GM21360 (cell line): ENCODE measurements at regions not wholly inside any gene's neighbourhood (a gene's known extent, or its start where the extent isn't known, plus 50 kb on each side); places are given as distances from the start of the nearest gene placed in this dataset.
"Not testable (repeated sequence)": the region's sequence is repeated elsewhere in the genome, so short reads cannot be mapped to it uniquely, and the experiment has no call there.

ENCODE experiments used
- ATAC-seq: cut with Tn5 transposase; IDR thresholded peaks from one replicate; pipeline ENCODE4 v1.9.1; 2021; ENCODE audit warnings: mild to moderate bottlenecking, moderate library complexity; ENCODE audit not compliant: unreplicated experiment

GRCh38 chr1:232180779-232181136 is 449.2 kb downstream of the SIPA1L2 start:
- no peak for ATAC-seq

GRCh38 chr1:232179896-232180778 is 449.8 kb downstream of the SIPA1L2 start:
- no peak for ATAC-seq

DNA sequence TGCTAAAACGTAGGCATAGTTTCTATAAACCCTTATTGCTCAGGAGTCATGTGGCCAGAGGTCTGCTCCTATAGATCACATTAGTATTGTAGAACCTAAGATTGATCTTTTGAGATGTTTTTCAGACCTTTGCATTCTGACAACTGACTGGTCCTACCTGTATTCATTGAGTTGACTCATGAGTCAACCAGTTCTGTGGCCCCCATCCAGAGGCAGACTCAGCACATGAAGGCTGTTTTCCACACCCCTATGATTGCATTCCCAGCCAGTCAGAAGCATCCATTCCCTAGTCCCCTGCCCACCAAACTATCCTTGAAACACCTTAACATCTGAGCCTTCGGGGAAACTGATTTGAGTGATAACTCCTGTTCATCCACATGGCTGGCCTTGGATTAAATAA is 451.7 kb downstream of the SIPA1L2 start:
- ATAC-seq: no peak

GRCh38 chr1:232177438-232177837 is 452.5 kb downstream of the SIPA1L2 start:
- no peak for ATAC-seq

DNA sequence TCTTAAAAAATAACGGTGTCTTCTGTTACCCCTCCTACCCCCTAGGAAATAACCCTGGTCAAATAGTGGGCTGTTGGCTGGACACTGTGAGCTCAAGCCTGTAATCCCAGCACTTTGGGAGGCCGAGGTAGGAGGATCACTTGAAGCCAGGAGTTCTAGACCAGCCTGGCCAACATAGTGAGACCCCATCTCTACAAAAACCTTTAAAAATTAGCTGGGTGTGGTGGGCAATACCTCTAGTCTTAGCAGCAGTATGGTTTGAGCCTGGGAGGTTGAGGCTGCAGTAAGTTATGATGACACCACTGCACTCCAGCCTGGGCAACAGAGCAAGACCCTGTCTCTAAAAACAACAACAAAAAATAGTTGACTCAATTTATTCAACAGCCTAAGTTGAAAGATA is 453.7 kb downstream of the SIPA1L2 start:
- ATAC-seq: no peak

- ATAC-seq: no peak
Measured at GRCh38 chr1:232174306-232174705, 455.6 kb downstream of the SIPA1L2 start.

- no peak for ATAC-seq
Measured at GRCh38 chr1:232172563-232172962, 457.4 kb downstream of the SIPA1L2 start.

DNA sequence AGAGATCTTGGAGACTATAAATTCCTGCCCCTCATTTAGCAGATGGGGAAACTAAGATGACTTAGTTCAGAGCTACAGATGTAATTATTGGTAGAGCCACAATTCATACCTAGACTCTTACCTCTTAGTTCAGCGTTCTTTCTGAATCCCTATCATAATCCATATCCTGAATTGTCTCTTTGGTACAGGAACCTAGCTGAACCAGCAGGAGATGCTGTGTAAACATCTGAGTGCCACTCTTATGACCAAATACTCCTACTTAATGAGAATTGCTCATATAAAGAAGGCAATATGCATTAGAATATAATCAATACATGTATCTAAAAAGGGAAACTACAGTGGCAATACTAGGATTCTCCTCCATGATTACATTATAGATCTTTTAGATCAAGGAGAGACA is 459.0 kb downstream of the SIPA1L2 start:
- ATAC-seq: no peak

- ATAC-seq: no peak
Measured at GRCh38 chr1:232169436-232169835, 460.5 kb downstream of the SIPA1L2 start.

GRCh38 chr1:232168508-232168907 is 461.4 kb downstream of the SIPA1L2 start:
- ATAC-seq: no peak

- ATAC-seq: no peak
Measured at GRCh38 chr1:232166942-232167341, 463.0 kb downstream of the SIPA1L2 start.

DNA sequence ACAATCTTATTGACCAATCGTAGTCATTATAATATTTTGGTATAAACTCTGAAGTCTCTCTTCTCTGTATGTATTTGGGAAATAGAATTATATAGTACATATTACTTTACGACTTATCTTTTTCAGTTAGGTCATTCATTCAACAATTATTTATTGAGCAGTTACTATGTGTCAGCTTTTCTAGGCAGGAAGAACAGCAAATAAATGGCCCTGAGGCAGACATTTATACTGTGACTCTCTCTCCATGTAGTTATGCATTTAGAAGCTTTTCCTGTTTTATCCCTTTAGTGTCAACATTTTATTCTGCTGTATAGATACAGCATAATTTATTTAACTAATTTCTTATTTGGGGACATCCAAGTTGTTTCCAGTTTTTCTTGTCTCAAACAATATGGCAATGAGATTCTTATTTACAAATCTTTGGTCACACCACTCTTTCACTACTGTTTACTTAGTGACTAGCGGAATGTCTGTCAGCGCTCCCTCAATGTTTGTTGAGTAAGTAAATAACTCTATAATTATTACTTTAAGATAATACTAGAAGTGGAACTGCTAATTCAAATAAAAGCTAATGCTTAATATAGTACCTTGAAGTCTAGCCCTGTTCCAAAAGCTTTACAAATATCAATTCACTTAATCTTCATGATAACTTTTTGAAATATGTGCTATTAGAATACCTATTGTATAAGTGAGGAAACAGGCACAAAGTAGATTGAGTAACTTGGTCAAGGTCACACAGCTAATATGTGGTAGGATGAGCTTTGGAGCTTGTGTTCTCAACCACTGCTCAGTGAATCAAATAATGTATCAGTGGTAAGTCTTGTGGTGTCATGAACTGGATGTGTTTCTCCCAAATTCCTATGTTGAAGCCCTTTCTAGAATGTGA is 465.6 kb downstream of the SIPA1L2 start:
- ATAC-seq: no peak

DNA sequence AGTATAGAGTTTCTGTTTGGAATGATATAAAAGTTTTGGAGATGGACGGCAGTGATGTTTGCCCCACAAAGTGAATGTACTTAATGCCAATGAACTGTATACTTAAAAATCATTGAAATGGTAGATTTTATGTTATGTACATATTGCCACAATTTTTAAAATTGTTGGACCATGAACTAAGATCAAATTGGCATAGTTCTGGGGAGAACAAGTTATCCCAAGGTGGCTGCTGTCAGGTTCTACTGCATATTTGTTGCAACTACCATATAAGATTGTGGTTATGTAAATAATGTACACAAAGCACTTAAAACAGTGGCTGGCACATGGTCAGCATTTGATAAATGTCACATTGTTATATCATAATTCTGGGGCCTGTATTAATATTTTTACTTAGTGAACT is 466.4 kb downstream of the SIPA1L2 start:
- ATAC-seq: no peak

DNA sequence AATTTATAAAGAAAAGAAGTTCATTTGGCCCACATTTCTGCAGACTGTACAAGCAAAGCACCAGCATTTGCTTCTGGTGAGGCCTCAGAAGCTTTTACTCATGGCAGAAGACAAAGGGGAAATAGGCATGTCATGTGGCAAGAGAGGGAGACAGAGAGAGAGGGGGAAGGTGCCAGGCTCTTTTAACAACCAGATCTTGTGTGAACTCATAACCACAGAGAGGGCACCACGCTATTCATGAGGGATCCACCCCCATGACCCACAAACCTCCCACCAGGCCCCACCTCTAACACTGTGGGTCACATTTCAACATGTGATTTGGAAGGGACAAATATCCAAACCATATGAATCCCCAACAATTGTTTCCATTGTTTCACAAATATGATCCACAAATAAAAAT is 467.9 kb downstream of the SIPA1L2 start:
- no peak for ATAC-seq

- not testable (repeated sequence) for ATAC-seq
Measured at GRCh38 chr1:232158558-232158957, 471.4 kb downstream of the SIPA1L2 start.

- not testable (repeated sequence) for ATAC-seq
Measured at GRCh38 chr1:232156070-232156469, 473.9 kb downstream of the SIPA1L2 start.

DNA sequence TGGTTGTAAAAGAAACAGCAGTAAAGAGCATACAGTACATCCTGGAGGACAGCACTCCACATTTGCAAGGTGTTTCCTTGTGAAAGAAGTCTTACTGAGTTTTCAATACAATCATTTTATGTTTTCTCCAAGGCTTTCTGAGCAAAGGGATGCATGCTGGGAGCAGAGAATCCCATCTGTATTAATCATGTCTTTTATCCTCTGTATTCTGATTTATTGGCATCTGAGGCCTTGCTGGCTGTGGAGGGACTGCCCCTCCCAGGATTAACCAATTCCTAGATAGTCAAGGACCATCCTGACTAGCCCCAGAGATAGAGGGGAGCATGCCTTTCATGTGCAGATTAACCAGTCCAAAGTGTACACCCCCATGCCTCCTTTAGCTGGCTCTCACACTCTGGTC is 476.3 kb downstream of the SIPA1L2 start:
- ATAC-seq: no peak

GRCh38 chr1:232150770-232151548 is 479.0 kb downstream of the SIPA1L2 start:
- ATAC-seq: no peak

GRCh38 chr1:232149287-232150201 is 480.4 kb downstream of the SIPA1L2 start:
- ATAC-seq: no peak

DNA sequence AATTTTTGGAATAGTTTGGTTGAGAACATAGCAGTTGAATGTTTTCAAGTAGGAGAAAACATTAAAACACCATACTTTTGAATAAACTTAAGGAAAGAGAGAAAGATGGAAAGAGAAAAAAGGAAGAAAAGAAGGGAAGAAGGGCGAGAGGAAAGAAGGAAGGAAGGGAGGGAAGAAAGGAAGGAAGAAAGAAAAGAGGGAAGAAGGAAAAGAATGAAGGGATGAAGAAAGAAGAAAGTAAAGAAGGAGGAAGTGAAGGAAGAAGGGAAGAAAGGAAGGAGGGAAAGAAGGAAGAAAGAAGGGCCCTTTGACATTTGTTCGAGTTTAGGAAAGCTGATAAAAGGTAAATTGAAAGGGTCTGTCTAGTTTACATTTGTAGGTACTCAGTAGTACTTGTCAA is 482.7 kb downstream of the SIPA1L2 start:
- no peak for ATAC-seq
